ENCODE measurements at regions not wholly inside any gene's neighbourhood (a gene's known extent, or its start where the extent isn't known, plus 50 kb on each side); places are given as distances from the start of the nearest gene placed in this dataset.

- no peaks in the 10 kb centered on the region for H3K36me3 Mint-ChIP-seq (ENCODE audit: unreplicated experiment)
- no peak overlapping the region for H3K4me3 Mint-ChIP-seq (ENCODE audit: unreplicated experiment)
- no peak for DNase-seq (ENCODE audit: extremely low spot score, unreplicated experiment)
- no peaks in the 10 kb centered on the region for H3K4me1 Mint-ChIP-seq (ENCODE audit: unreplicated experiment)
- TF ChIP-seq CTCF (IDR thresholded peaks at IDR 0.05): no peak
- peaks cover 14% of the 10 kb centered on the region for H3K9me3 Mint-ChIP-seq (ENCODE audit: unreplicated experiment)
- H3K27me3 Mint-ChIP-seq (ENCODE audit: unreplicated experiment): no peaks in the 10 kb centered on the region
- H3K27ac Mint-ChIP-seq (ENCODE audit: unreplicated experiment): no peak overlapping the region
Measured at GRCh38 chr4:58406762-58407161, 1296.6 kb upstream of the IGFBP7 start.

GRCh38 chr4:58368221-58368620 is 1258.0 kb upstream of the IGFBP7 start:
- no peak for TF ChIP-seq CTCF (IDR thresholded peaks at IDR 0.05)
- Mint-ChIP-seq H3K4me3 (ENCODE audit: unreplicated experiment) (no peak overlapping the region), H3K4me1 (ENCODE audit: unreplicated experiment) (no peaks in the 10 kb centered on the region), H3K27me3 (ENCODE audit: unreplicated experiment) (no peaks in the 10 kb centered on the region), H3K9me3 (ENCODE audit: unreplicated experiment) (peaks cover 11% of the 10 kb centered on the region), H3K27ac (ENCODE audit: unreplicated experiment) (no peak overlapping the region), H3K36me3 (ENCODE audit: unreplicated experiment) (no peaks in the 10 kb centered on the region)
- no peak for DNase-seq (ENCODE audit: extremely low spot score, unreplicated experiment)

GRCh38 chr4:58360354-58361133 is 1250.4 kb upstream of the IGFBP7 start:
- H3K4me3 Mint-ChIP-seq (ENCODE audit: unreplicated experiment): no peak overlapping the region
- peaks cover 16% of the 10 kb centered on the region for H3K9me3 Mint-ChIP-seq (ENCODE audit: unreplicated experiment)
- no peak for TF ChIP-seq CTCF (IDR thresholded peaks at IDR 0.05)

GRCh38 chr4:58359590-58359989 is 1249.4 kb upstream of the IGFBP7 start:
- no peaks in the 10 kb centered on the region for H3K4me1 Mint-ChIP-seq (ENCODE audit: unreplicated experiment)
- no peak overlapping the region for H3K4me3 Mint-ChIP-seq (ENCODE audit: unreplicated experiment)

More at GRCh38 chr4:58360354-58361133, 1250.4 kb upstream of the IGFBP7 start:
- Mint-ChIP-seq H3K27me3 (ENCODE audit: unreplicated experiment) (no peaks in the 10 kb centered on the region), H3K4me1 (ENCODE audit: unreplicated experiment) (no peaks in the 10 kb centered on the region), H3K36me3 (ENCODE audit: unreplicated experiment) (no peaks in the 10 kb centered on the region), H3K27ac (ENCODE audit: unreplicated experiment) (no peak overlapping the region)
- DNase-seq (ENCODE audit: extremely low spot score, unreplicated experiment): no peak

More at GRCh38 chr4:58359590-58359989, 1249.4 kb upstream of the IGFBP7 start:
- Mint-ChIP-seq H3K27me3 (ENCODE audit: unreplicated experiment) (no peaks in the 10 kb centered on the region), H3K36me3 (ENCODE audit: unreplicated experiment) (no peaks in the 10 kb centered on the region), H3K9me3 (ENCODE audit: unreplicated experiment) (peaks cover 16% of the 10 kb centered on the region), H3K27ac (ENCODE audit: unreplicated experiment) (no peak overlapping the region)
- TF ChIP-seq CTCF (IDR thresholded peaks at IDR 0.05): no peak
- no peak for DNase-seq (ENCODE audit: extremely low spot score, unreplicated experiment)

Data from osteocyte (in vitro differentiated cells).